Psoas muscle (tissue), 7 donors: ENCODE measurements at regions not wholly inside any gene's neighbourhood (a gene's known extent, or its start where the extent isn't known, plus 50 kb on each side); places are given as distances from the start of the nearest gene placed in this dataset.

ENCODE experiments used
- ATAC-seq, 4 donors: fragments of 200-7000 bp; cut with Tn5 transposase; one replicate each; pipeline ENCODE4 v1.9.1; 2020; ENCODE audit warnings: moderate library complexity in 3 of 4, mild to moderate bottlenecking in 2 of 4
- DNase-seq, 2 donors: peaks; one replicate each; pipeline ENCODE4 v3.0.0-alpha.2; 2020
- H3K27ac ChIP-seq: fragments of 200-600 bp; one replicate; pipeline ENCODE4 v1.8.0; 2022
- H3K27me3 ChIP-seq, 3 donors: fragments of 200-600 bp in 1 of 3; one replicate each; pipeline versions ENCODE4 v1.6.1 to v1.8.0; 2013 to 2022; ENCODE audit warnings: low read length in 2 of 3, mild to moderate bottlenecking in 2 of 3, moderate library complexity in 1 of 3; ENCODE audit not compliant: insufficient read depth in 3 of 3
- H3K36me3 ChIP-seq, 2 donors: fragments of 200-600 bp in 1 of 2; one replicate each; pipeline versions ENCODE4 v1.6.1 to v1.8.0; 2013 to 2022; ENCODE audit warnings: low read depth in 1 of 2, mild to moderate bottlenecking in 1 of 2, moderate library complexity in 1 of 2; ENCODE audit not compliant: insufficient read depth in 1 of 2
- H3K4me1 ChIP-seq: fragments of 200-600 bp; one replicate; pipeline ENCODE4 v1.8.0; 2022
- H3K4me3 ChIP-seq: fragments of 200-600 bp; one replicate; pipeline ENCODE4 v1.8.0; 2022; ENCODE audit warnings: mild to moderate bottlenecking
- H3K9me3 ChIP-seq: fragments of 200-600 bp; one replicate; pipeline ENCODE4 v1.8.0; 2022
- CTCF ChIP-seq: fragments of 200-600 bp; IDR thresholded peaks from one replicate; pipeline ENCODE4 v1.8.0; 2022; ENCODE audit warnings: antibody characterized with exemption
- WGBS, 3 donors: extraction: QIAGEN DNeasy Blood & Tissue Kit; methylation state at CpG; one replicate each; pipeline versions ENCODE4 v1.1.6 to v1.1.7; 2013; 5-methylcytosine and 5-hydroxymethylcytosine counted together
- intact Hi-C, 2 donors: fragments of 100-400 bp; cut with DNase I; formaldehyde crosslinking; loops; one replicate each; pipeline versions ENCODE4 v1.11.0 to v1.14.2; 2022
- donor health status: healthy with polysubstance abuse.
- donor health status: DM: no; HTN: no; CAD: no; lungs with moderate emphysema.
- donor health status: Bipolar disorder and iron deficiency.
- donor health status: healthy.
- donor health status: DM: yes; HTN: yes; CAD: no.
- donor health status: DM: no; HTN: no; CAD: no.
- donor health status: DM: yes; HTN: yes; CAD: no.

- DNase-seq, result peak; percentile 53 to 82
- intact Hi-C loops, result loop anchor here (1.0 to 10.0 kb wide), 4 partner anchors 25 to 781 kb away; no protein-coding TSS in a partner anchor
- ATAC-seq, result peak; percentile 88 to 95 (median 91)
- Histone ChIP-seq H3K9me3 (no peaks in the 10 kb centered on the region), H3K27me3 (no peaks in the 10 kb centered on the region), H3K27ac (no peak overlapping the region), H3K4me1 (peaks cover 4% of the 10 kb centered on the region), H3K36me3 (no peaks in the 10 kb centered on the region), H3K4me3 (no peak overlapping the region)
- WGBS, 3 donors, result 17 to 20% (median 18%) methylated on average over 13 of the region's 13 CpGs
- peak; percentile 93 for TF ChIP-seq CTCF
Observed at GRCh38 chr5:38193015-38193581, 65.3 kb upstream of the EGFLAM start.

- TF ChIP-seq CTCF, result no peak
- Histone ChIP-seq H3K27ac (no peak overlapping the region), H3K9me3 (no peaks in the 10 kb centered on the region), H3K4me3 (no peak overlapping the region), H3K4me1 (peaks cover 15% of the 10 kb centered on the region), H3K27me3 (no peaks in the 10 kb centered on the region), H3K36me3 (no peaks in the 10 kb centered on the region)
- ATAC-seq (no peak), DNase-seq (no peak)
- intact Hi-C loops, result loop anchor here (1.0 to 10.0 kb wide), 4 partner anchors 157 to 779 kb away; no protein-coding TSS in a partner anchor
Observed at GRCh38 chr5:38191693-38192092, 66.7 kb upstream of the EGFLAM start.

- 73 to 82% (median 80%) methylated on average over 12 of the region's 12 CpGs for WGBS, 3 donors
- Histone ChIP-seq H3K27me3 (no peaks in the 10 kb centered on the region), H3K4me1 (peaks cover 15% of the 10 kb centered on the region), H3K36me3 (no peaks in the 10 kb centered on the region), H3K4me3 (no peak overlapping the region), H3K27ac (no peak overlapping the region), H3K9me3 (no peaks in the 10 kb centered on the region)
- intact Hi-C loops, result loop anchor here in 1 of 2 donors (5.0 to 10.0 kb wide), 2 partner anchors 155 to 778 kb away; no protein-coding TSS in a partner anchor
- no peak for TF ChIP-seq CTCF
- ATAC-seq (no peak), DNase-seq (no peak)
Observed at GRCh38 chr5:38190111-38190510, 68.2 kb upstream of the EGFLAM start.

GRCh38 chr5:38189081-38189504 lies 69.3 kb upstream of the EGFLAM start:
- 53 to 54% (median 53%) methylated on average over 12 of the region's 12 CpGs for WGBS, 3 donors
- H3K27ac ChIP-seq, result peak overlapping the region; percentile 3
- H3K4me1 ChIP-seq, result peaks cover 15% of the 10 kb centered on the region
- no peaks in the 10 kb centered on the region for H3K9me3 ChIP-seq
- H3K27me3 ChIP-seq, result no peaks in the 10 kb centered on the region
- no peaks in the 10 kb centered on the region for H3K36me3 ChIP-seq
- ATAC-seq (peak in 2 of 4 donors; percentile 8 to 21), DNase-seq (no peak)
- H3K4me3 ChIP-seq, result no peak overlapping the region
- peak; percentile 13 for TF ChIP-seq CTCF
- intact Hi-C loops, result no loop called here

GRCh38 chr5:38188591-38188990 lies 69.8 kb upstream of the EGFLAM start:
- Histone ChIP-seq H3K36me3 (no peaks in the 10 kb centered on the region), H3K9me3 (no peaks in the 10 kb centered on the region), H3K4me3 (no peak overlapping the region), H3K27ac (peak overlapping the region; percentile 3), H3K4me1 (peaks cover 15% of the 10 kb centered on the region), H3K27me3 (no peaks in the 10 kb centered on the region)
- DNase-seq (no peak), ATAC-seq (peak in 3 of 4 donors; percentile 49 to 61 (median 60))
- intact Hi-C loops, result no loop called here
- TF ChIP-seq CTCF, result no peak
- 50 to 72% (median 57%) methylated on average over 6 of the region's 6 CpGs for WGBS, 3 donors
